Jurkat, Clone E6-1 (cell line): ENCODE measurements at regions not wholly inside any gene's neighbourhood (a gene's known extent, or its start where the extent isn't known, plus 50 kb on each side); places are given as distances from the start of the nearest gene placed in this dataset.

Experiments used
- DNase-seq: peaks from one replicate; pipeline ENCODE4 v3.0.0-alpha.2; 2011; ENCODE audit warnings: low read depth, low spot score
- H3K4me3 ChIP-seq: 2 replicates; pipeline ENCODE4 v1.5.1; 2011; ENCODE audit warnings: mild to moderate bottlenecking, low read length, control low read depth, moderate library complexity

- DNase-seq: no peak
- no peak overlapping the region for H3K4me3 ChIP-seq
These were observed 250.9 kb upstream of the CFAP20DC start for GRCh38 chr3:59300733-59301132.

DNA sequence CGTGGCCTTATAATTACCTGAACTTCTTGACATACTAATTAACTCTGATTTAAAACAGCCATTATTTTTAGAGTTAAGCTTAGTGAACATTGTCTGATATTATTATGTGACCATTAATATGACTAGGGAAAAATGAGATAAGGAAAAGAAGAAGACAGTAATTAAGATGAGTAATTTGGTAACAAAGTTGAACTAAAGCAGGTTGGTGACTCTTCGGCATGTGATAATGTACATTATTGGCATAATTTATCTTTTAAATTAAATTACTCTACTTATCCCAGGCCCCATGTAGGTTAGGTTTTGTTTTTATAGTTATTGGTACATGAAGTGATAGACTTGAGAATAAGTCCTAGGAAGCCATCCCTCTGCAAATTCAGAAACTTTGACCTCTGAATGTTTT is 249.7 kb upstream of the CFAP20DC start:
- H3K4me3 ChIP-seq: no peak overlapping the region
- no peak for DNase-seq

DNA sequence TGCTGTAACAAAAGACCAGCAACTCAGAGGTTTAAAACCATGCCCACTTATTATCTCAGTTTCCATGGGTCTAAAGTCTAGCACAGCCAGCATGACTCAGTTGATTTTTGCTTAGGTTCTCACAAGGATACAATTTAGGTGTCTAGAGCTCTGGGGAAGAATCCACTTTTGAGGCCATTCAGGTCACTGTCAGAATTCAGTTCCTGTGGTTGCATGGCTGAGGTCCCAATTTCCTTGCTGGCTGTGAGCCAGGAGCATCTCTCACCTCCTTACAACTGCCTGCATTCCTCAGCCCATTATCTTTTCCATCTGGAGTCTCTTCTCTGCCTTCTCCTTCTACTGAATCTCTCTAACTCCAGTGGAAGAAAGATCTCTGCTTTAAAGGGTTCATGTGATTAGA is 240.5 kb upstream of the CFAP20DC start:
- DNase-seq: no peak
- no peak overlapping the region for H3K4me3 ChIP-seq

GRCh38 chr3:59289831-59290230 is 240.0 kb upstream of the CFAP20DC start:
- H3K4me3 ChIP-seq: no peak overlapping the region
- DNase-seq: no peak

DNA sequence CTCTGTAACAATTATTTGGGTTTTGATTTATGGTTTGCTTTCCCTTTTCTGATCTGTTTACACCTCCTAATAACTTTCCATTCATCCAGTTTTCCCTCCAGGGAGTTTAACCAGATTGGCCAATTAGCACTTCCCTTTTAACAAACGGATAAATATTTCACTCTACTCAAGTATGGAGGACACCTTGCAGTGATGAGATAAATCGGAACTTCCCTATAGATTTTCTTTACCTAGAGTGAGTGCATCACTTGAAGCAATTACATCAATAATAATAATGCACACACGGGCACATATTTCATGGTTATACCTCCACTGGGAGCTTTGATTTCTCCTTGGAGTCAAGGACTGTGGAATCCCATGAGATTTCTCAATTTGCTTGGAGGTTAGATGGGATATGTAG is 239.1 kb upstream of the CFAP20DC start:
- no peak overlapping the region for H3K4me3 ChIP-seq
- no peak for DNase-seq

GRCh38 chr3:59286791-59287531 is 237.1 kb upstream of the CFAP20DC start:
- DNase-seq: no peak
- no peak overlapping the region for H3K4me3 ChIP-seq

GRCh38 chr3:59285560-59285959 is 235.7 kb upstream of the CFAP20DC start:
- DNase-seq: no peak
- H3K4me3 ChIP-seq: no peak overlapping the region

GRCh38 chr3:59284926-59285325 is 235.1 kb upstream of the CFAP20DC start:
- no peak for DNase-seq
- H3K4me3 ChIP-seq: no peak overlapping the region

- no peak overlapping the region for H3K4me3 ChIP-seq
- no peak for DNase-seq
These were observed 230.3 kb upstream of the CFAP20DC start for GRCh38 chr3:59280113-59280512.

DNA sequence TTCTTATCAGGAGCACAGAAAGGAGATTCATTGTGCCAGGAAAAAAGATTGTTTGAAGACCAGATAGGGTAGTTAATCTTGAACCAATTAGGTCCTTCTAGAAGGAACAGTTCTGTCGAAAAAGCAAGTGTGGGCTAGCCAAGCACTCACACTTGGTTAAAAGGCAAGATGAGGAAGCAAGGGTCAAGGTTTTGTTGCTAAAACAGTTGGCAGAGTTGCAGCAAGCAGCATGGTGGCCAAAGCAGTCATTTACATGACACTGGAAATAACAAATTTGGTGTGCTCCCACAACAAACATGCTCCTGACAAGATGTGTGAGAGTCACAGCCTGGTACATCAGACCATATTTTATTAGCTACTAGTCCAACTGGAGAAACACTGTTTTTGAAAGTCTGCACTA is 228.0 kb upstream of the CFAP20DC start:
- H3K4me3 ChIP-seq: no peak overlapping the region
- no peak for DNase-seq

DNA sequence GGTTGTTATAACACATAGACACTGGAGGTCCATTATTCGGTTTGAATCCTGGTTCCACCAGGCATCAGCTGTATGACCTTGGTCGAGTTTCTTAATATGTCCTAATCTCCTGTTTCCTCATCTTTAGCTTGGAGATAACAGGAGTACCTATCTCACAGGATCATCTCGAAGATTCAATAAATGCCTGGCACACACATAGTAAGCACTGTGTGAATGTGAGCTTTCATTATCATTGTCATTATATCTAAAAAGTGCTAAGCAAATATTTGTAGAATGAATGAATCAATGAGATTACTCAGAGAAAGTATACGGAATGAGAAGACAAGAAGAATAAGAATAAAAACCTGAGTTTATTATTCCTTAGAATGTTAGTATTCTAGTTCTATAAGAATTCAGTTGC is 227.4 kb upstream of the CFAP20DC start:
- no peak for DNase-seq
- H3K4me3 ChIP-seq: no peak overlapping the region

GRCh38 chr3:59273976-59274375 is 224.2 kb upstream of the CFAP20DC start:
- H3K4me3 ChIP-seq: no peak overlapping the region

GRCh38 chr3:59271971-59272370 is 222.1 kb upstream of the CFAP20DC start:
- no peak overlapping the region for H3K4me3 ChIP-seq
- DNase-seq: no peak

More at GRCh38 chr3:59273976-59274375, 224.2 kb upstream of the CFAP20DC start:
- no peak for DNase-seq

DNA sequence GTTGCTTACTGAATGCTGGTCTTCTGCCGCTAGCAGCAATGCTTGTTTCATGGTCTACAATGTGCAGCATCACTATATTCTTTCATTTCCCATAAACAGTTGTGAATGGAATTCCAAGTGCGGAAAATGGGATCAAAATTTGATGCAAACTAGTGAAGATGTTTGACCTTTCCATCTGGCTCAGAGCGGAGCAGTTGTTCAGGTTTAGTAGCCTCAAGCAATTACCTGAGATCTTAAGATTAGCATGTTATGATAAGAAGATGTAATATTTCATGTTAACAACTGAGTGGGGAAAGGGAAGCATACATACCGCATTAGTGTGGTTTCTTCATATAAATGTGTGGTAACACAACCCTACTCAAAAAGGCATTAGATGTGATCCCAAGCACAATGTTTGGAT is 221.1 kb upstream of the CFAP20DC start:
- no peak for DNase-seq

DNA sequence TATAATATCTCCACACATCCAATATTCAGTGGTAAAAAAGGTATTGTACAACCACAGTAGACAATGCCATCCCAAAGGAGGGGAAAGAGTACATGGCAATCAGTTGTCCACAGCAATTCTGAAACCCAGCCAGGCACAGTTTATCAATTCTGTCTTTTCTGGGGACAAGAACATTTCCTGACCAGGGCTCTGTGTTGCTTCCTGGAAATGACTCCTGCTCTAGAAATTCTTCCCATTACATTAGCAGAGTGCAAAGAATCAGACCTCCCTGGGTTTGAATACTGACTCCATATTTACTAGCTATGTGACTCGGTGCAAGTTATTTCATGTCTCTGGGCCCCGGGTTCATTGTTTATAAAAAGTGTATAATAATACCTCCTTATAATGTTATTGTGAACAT is 220.4 kb upstream of the CFAP20DC start:
- no peak overlapping the region for H3K4me3 ChIP-seq
- no peak for DNase-seq

More for the DNA sequence above, 221.1 kb upstream of the CFAP20DC start:
- H3K4me3 ChIP-seq: no peak overlapping the region

DNA sequence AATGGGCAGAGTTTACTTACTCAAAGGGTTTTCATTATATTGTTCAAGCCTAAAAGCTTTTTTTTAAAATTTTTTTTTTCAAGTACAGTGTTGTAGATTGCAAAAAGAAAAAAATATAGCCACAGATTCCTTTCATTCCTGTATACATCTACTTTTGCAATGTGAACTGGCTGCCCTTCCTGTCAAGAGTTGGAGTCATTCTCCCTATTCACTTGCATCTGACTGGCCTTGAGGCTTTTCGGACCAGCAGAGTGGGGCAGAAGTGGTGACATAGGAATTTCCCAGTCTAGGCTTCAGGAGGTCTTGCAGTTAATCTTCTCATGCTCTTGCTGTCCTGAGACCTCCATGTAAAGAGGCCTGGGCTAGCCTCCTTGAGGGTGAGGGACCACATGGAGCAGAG is 218.3 kb upstream of the CFAP20DC start:
- no peak overlapping the region for H3K4me3 ChIP-seq
- no peak for DNase-seq

- no peak for DNase-seq
These were observed 217.2 kb upstream of the CFAP20DC start for GRCh38 chr3:59267021-59267420.

DNA sequence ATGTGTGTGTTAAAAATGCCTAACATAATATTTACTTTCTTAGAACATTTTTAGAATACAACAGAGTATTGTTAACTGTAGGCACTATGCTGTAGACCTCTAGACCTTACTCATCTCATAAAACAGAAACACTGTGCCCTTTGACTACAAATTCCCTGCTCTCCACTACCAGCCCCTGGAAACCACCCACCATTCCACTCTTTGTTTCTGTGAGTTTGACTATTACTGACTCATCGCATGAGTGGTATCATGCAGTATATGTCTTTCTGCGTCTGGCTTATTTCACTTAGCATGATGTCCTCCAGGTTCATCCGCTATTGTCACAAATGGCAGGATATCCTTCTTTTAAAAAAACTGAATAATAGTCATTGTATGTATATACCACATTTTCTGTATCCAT is 216.7 kb upstream of the CFAP20DC start:
- no peak for DNase-seq
- no peak overlapping the region for H3K4me3 ChIP-seq

More at GRCh38 chr3:59267021-59267420, 217.2 kb upstream of the CFAP20DC start:
- H3K4me3 ChIP-seq: no peak overlapping the region

GRCh38 chr3:59265566-59265965 is 215.7 kb upstream of the CFAP20DC start:
- DNase-seq: no peak
- H3K4me3 ChIP-seq: no peak overlapping the region

DNA sequence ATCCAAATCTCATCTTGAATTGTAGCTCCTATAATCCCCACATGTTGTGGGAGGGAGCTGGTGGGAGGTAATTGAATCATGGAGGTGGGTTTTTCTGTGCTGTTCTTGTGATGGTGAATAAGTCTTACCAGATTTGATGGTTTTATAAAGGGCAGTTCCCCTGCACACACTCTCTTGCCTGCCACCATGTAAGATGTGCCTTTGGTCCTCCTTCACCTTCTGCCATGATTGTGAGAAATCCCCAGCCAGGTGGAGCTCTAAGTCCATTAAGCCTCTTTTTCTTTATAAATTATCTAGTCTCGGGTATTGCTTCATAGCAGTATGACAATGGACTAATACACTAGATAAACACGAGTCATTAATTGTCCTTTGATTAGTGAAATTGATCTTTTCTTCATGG is 214.5 kb upstream of the CFAP20DC start:
- no peak for DNase-seq
- no peak overlapping the region for H3K4me3 ChIP-seq

GRCh38 chr3:59263152-59263551 is 213.3 kb upstream of the CFAP20DC start:
- DNase-seq: no peak
- H3K4me3 ChIP-seq: no peak overlapping the region
